Gastroesophageal sphincter (tissue), 4 donors: ENCODE measurements at regions not wholly inside any gene's neighbourhood (a gene's known extent, or its start where the extent isn't known, plus 50 kb on each side); places are given as distances from the start of the nearest gene placed in this dataset.

Source experiments
- ATAC-seq: fragments of 150-250 bp; one replicate; pipeline ENCODE4 v1.9.1; 2016; ENCODE audit warnings: mild to moderate bottlenecking, moderate library complexity
- H3K27ac ChIP-seq, 4 donors: fragments of 200-600 bp; sonication (generic) in 3 of 4; 1 replicate in 3 of 4; 2 replicates in 1 of 4; pipeline ENCODE4 v1.5.1; 2016 to 2019
- H3K27me3 ChIP-seq: fragments of 200-600 bp; sonication (generic); one replicate; pipeline ENCODE4 v1.5.1; 2019
- H3K36me3 ChIP-seq, 2 donors: fragments of 200-600 bp; sonication (generic); one replicate each; pipeline ENCODE4 v1.5.1; 2019; ENCODE audit warnings: control low read depth in 1 of 2
- H3K4me1 ChIP-seq, 3 donors: fragments of 200-600 bp; sonication (generic); 1 replicate in 2 of 3; 2 replicates in 1 of 3; pipeline ENCODE4 v1.5.1; 2016 to 2019; ENCODE audit warnings: control low read depth in 2 of 3
- H3K4me3 ChIP-seq, 2 donors: fragments of 200-600 bp; sonication (generic); one replicate each; pipeline ENCODE4 v1.5.1; 2019; ENCODE audit warnings: mild to moderate bottlenecking in 1 of 2, moderate library complexity in 1 of 2
- H3K9me3 ChIP-seq, 3 donors: fragments of 200-600 bp; sonication (generic); one replicate each; pipeline ENCODE4 v1.5.1; 2017 to 2019; ENCODE audit warnings: control low read depth in 2 of 3
- EP300 ChIP-seq: sonication (generic); formaldehyde crosslinking; IDR thresholded peaks from one replicate; pipeline ENCODE4 v1.6.1; 2017; ENCODE audit warnings: antibody characterized with exemption, mild to moderate bottlenecking
- POLR2A ChIP-seq, 2 donors: fragments of 450-650 bp; IDR thresholded peaks; one replicate each; pipeline ENCODE4 v1.6.1; 2017; ENCODE audit warnings: antibody characterized with exemption in 2 of 2, mild to moderate bottlenecking in 2 of 2, moderate library complexity in 1 of 2
- POLR2AphosphoS5 ChIP-seq: sonication (generic); formaldehyde crosslinking; IDR thresholded peaks from one replicate; pipeline ENCODE4 v1.6.1; 2017; ENCODE audit warnings: antibody characterized with exemption
- WGBS, 2 donors: methylation state at CpG; one replicate each; pipeline ENCODE4 v1.1.5; 2018; ENCODE audit warnings: low coverage in 1 of 2; 5-methylcytosine and 5-hydroxymethylcytosine counted together
- TF ChIP-seq, protein P1 (sequence below), 4 experiments: fragments of 200-600 bp in 2 of 4; fragments of 450-650 bp in 2 of 4; sonication (generic) in 1 of 4; IDR thresholded peaks; one replicate each; pipeline ENCODE4 v1.5.1; 2017 to 2019; ENCODE audit warnings: antibody characterized with exemption in 4 of 4, mild to moderate bottlenecking in 2 of 4, moderate library complexity in 2 of 4

DNA sequence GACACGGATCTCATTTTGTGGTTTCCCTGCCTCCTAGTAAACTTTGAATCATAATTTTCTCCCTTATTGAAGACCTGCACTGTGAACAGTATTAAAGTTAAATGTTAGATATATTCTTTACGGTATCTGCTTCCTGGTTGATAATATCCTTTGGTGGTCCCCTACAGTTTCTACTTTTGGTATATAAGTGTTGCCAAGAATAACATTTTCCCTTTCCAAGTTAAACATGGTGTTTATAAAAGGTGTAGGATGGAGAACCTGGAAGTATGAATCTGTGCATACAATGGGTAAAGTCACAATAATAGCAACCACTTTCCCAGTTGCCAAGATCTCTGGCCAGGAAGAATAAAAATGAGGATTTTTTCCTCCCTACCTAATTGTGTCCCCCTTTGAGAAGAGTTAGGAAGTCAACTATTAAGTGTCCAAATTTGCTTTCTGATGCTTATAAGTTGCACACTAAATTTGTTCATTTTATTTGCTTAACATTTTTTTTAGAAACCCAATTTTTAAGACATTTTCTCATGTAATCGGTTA, 201.0 kb upstream of the STK17B start:
- Histone ChIP-seq H3K36me3 (no peaks in the 10 kb centered on the region), H3K9me3 (no peaks in the 10 kb centered on the region), H3K27me3 (no peaks in the 10 kb centered on the region), H3K4me3 (no peak overlapping the region), H3K4me1 (peaks cover 0 to 23% (median 0%) of the 10 kb centered on the region in 3 donors), H3K27ac (peak overlapping the region in 3 of 4 donors; percentile 13 to 42 (median 16))
- WGBS, 2 donors = 22 to 40% methylated on average over 3 of the region's 3 CpGs
- no peak for TF ChIP-seq POLR2AphosphoS5
- no peak for TF ChIP-seq POLR2A (IDR thresholded peaks at IDR 0.05)
- no peak for TF ChIP-seq EP300
- TF ChIP-seq, protein P1, sequence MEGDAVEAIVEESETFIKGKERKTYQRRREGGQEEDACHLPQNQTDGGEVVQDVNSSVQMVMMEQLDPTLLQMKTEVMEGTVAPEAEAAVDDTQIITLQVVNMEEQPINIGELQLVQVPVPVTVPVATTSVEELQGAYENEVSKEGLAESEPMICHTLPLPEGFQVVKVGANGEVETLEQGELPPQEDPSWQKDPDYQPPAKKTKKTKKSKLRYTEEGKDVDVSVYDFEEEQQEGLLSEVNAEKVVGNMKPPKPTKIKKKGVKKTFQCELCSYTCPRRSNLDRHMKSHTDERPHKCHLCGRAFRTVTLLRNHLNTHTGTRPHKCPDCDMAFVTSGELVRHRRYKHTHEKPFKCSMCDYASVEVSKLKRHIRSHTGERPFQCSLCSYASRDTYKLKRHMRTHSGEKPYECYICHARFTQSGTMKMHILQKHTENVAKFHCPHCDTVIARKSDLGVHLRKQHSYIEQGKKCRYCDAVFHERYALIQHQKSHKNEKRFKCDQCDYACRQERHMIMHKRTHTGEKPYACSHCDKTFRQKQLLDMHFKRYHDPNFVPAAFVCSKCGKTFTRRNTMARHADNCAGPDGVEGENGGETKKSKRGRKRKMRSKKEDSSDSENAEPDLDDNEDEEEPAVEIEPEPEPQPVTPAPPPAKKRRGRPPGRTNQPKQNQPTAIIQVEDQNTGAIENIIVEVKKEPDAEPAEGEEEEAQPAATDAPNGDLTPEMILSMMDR (IDR thresholded peaks at IDR 0.05) = no peak
- ATAC-seq = no peak

DNA sequence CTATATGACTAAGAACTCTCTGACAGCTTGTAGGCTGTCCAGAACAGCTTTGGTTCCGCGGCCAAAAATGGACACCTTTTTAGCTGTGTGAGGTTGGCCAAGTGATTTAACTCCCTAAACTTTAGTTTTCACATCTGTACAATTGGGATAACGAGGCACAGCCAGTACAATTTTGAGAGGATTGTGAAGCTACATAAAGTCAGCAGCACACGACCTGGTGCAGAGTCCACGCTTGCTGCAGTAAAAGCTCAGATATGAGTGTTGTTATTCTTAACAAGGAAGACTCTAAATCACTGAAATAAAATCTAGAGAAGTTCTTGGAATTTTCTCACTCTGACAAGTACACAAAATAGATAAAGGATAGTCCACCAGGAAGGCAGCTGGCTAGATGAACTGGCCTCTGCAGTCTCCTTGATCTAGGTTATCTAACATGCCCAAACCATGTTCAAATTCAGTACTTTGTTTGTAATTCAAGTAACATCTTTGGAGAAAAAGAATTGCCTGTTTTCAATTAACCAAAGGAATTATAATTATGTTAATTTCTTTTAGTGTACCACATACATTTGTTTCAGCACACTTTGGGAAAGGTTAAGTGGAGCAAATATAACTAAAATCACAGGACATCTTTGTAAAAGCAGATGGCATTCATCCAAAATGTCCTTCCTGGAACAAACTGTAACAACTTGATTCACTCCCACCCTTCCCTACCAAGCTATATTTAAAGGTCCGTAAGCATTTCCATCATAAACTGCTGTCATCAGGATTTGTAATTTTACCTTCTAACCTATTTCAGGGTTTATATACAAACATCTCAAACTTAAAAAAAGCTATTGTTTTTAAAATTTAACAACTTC, 201.7 kb upstream of the STK17B start:
- Histone ChIP-seq H3K9me3 (no peaks in the 10 kb centered on the region), H3K27ac (peak overlapping the region in 3 of 4 donors; percentile 13 to 42 (median 16)), H3K27me3 (no peaks in the 10 kb centered on the region), H3K36me3 (no peaks in the 10 kb centered on the region), H3K4me3 (no peak overlapping the region), H3K4me1 (peaks cover 0 to 23% (median 0%) of the 10 kb centered on the region in 3 donors)
- TF ChIP-seq POLR2AphosphoS5 (no peak), POLR2A (IDR thresholded peaks at IDR 0.05) (no peak), EP300 (no peak)
- TF ChIP-seq, protein P1 (IDR thresholded peaks at IDR 0.05) = no peak
- 16 to 19% methylated on average over 6 of the region's 6 CpGs for WGBS, 2 donors
- ATAC-seq = no peak

DNA sequence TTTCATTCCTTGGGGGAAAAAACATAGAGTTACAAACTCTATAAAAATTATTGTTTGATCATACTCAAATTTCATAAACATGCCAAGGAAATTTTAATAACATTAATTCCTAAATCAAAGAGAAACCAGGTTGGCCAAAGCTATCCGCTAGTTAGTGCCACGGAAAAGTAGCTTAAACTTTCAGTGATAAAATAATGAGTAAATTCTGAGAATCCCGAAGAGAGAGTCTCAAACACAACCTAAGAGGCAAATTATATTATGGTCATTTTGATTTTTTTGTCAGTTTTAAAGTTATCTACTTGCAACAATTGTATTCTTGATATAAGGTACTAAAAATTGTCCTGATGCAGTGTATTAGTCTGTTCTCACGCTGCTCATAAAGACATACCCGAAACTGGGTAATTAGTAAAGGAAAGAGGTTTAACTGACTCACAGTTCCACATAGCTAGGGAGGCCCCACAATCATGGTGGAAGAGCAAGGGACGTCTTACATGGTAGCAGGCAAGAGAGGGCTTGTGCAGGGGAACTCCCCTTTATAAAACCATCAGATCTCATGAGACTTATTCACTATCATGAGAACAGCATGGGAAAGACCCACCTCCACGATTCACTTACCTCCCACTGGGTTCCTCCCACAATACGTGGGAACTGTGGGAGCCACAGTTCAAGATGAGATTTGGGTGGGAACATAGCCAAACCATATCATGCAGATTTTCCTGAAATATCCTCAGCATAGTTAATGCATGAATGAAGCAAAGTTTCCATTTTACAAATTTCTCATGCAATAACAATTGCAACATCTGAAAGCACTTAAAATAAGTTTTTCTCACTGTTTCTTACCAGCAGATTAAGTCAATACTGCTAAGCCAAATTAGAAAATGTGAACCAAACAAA, 205.9 kb upstream of the STK17B start:
- peaks cover 0 to 35% (median 3%) of the 10 kb centered on the region in 3 donors for H3K4me1 ChIP-seq
- no peaks in the 10 kb centered on the region for H3K36me3 ChIP-seq
- H3K9me3 ChIP-seq = no peaks in the 10 kb centered on the region
- ATAC-seq = no peak
- no peaks in the 10 kb centered on the region for H3K27me3 ChIP-seq
- no peak overlapping the region for H3K4me3 ChIP-seq
- TF ChIP-seq EP300 (no peak), POLR2A (IDR thresholded peaks at IDR 0.05) (no peak)
- 83 to 92% methylated on average over 7 to 8 of the region's 8 CpGs for WGBS, 2 donors
- H3K27ac ChIP-seq = no peak overlapping the region

DNA sequence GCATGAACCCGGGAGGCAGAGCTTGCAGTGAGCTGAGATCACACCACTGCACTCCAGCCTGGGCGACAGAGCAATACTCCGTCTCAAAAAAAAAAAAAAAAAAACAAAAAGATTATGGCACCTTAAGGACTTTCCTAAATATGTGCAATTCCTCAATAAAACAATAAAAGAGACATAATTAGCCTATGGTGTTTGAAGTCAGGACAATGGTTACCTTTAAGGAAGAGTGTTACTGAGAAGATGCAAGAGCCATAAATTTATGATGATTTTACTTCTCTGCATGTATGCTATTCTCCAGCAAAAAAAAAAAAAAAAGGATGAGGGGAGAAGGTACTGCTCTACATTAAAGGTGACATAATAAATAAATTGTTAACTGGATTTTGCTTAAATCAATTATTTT, 208.2 kb upstream of the STK17B start:
- no peak for ATAC-seq
- Histone ChIP-seq H3K4me1 (peaks cover 0 to 19% (median 3%) of the 10 kb centered on the region in 3 donors), H3K4me3 (no peak overlapping the region), H3K9me3 (no peaks in the 10 kb centered on the region), H3K27me3 (no peaks in the 10 kb centered on the region), H3K36me3 (no peaks in the 10 kb centered on the region), H3K27ac (no peak overlapping the region)
- no peak for TF ChIP-seq POLR2AphosphoS5
- TF ChIP-seq EP300 = no peak
- TF ChIP-seq, protein P1 (IDR thresholded peaks at IDR 0.05) = no peak
- TF ChIP-seq POLR2A (IDR thresholded peaks at IDR 0.05) = no peak
- 100% methylated on average over 3 of the region's 3 CpGs; no CpG with 5 or more reads in 1 of the 2 donors for WGBS, 2 donors

DNA sequence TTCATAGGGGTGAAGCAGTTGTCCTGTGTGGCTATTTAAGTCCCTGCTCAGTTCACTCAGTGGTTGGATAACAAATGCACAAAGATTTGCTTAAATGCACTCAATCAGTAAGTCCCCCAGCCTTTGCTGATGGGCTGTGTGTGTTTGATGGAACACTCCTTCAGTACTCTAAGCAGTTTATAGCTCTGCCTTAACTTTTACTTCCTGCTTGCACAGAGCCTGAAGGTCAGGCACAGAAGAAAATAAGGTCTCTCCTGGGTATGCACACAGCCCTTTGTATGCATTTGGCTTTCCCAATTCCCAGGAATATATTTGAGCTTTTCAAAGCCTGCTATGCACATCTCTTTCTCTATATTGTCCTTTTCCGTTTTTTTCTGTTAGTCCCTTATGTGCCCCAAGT, 208.7 kb upstream of the STK17B start:
- H3K27ac ChIP-seq = no peak overlapping the region
- H3K4me3 ChIP-seq = no peak overlapping the region
- ATAC-seq = no peak
- WGBS, 2 donors = 44 to 58% methylated on average over 1 of the region's 1 CpG
- H3K27me3 ChIP-seq = no peaks in the 10 kb centered on the region
- H3K4me1 ChIP-seq = peaks cover 0 to 19% (median 3%) of the 10 kb centered on the region in 3 donors
- no peaks in the 10 kb centered on the region for H3K36me3 ChIP-seq
- H3K9me3 ChIP-seq = no peaks in the 10 kb centered on the region
- TF ChIP-seq EP300 = no peak
- TF ChIP-seq, protein P1 (IDR thresholded peaks at IDR 0.05) = no peak
